ENCODE measurements at regions not wholly inside any gene's neighbourhood (a gene's known extent, or its start where the extent isn't known, plus 50 kb on each side); places are given as distances from the start of the nearest gene placed in this dataset.

DNA sequence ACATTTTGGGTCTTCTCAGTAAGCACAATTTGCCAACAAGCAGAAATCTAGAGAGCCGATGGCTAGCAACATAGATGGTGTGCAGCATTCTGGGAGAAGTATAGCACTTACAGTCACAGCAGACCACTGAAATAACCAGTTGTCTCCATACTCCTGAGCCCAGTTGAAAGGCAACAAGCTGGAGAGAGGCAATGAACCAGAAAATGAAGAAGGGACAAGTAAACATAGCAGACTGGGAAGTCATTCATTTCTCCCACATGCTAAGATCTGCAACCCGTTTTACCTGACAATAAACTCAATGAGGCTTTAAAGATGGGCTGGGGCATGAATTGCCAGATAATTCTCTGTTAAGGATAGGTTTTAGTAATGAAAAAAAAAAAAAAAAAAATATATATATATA lies 575.6 kb upstream of the GRAMD2B start:
- H3K4me3 ChIP-seq (ENCODE audit: low read depth, low read length): no peak overlapping the region
- no peaks in the 10 kb centered on the region for H3K4me1 ChIP-seq
- TF ChIP-seq, protein P1, sequence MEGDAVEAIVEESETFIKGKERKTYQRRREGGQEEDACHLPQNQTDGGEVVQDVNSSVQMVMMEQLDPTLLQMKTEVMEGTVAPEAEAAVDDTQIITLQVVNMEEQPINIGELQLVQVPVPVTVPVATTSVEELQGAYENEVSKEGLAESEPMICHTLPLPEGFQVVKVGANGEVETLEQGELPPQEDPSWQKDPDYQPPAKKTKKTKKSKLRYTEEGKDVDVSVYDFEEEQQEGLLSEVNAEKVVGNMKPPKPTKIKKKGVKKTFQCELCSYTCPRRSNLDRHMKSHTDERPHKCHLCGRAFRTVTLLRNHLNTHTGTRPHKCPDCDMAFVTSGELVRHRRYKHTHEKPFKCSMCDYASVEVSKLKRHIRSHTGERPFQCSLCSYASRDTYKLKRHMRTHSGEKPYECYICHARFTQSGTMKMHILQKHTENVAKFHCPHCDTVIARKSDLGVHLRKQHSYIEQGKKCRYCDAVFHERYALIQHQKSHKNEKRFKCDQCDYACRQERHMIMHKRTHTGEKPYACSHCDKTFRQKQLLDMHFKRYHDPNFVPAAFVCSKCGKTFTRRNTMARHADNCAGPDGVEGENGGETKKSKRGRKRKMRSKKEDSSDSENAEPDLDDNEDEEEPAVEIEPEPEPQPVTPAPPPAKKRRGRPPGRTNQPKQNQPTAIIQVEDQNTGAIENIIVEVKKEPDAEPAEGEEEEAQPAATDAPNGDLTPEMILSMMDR (IDR thresholded peaks at IDR 0.05; ENCODE audit: low read depth, low read length): no peak
- H3K36me3 ChIP-seq: no peaks in the 10 kb centered on the region
- no peaks in the 10 kb centered on the region; the same call in 1 of the 2 replicates for H3K9me3 ChIP-seq
- no peak for DNase-seq
- H3K27me3 ChIP-seq: no peaks in the 10 kb centered on the region

DNA sequence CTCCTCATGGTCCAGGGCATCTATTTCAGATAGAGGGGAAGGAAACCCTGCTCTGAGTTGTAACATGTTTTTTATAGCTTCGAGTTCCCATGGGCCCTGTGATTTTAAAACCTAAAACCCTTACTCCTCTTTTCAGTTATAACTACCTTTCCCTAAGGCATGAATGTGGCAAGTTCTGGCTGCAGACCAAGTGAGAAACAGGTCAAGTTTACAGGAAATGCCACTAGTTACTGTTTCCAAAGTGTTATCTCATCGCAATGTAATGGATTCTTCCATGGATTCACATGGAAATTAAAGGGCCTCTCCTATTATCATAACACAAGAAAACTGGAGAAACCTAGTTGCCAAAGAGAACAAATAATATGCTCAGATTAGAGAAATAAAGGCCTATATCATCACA lies 574.5 kb upstream of the GRAMD2B start:
- no peak for DNase-seq
- no peaks in the 10 kb centered on the region; the same call in 1 of the 2 replicates for H3K9me3 ChIP-seq
- TF ChIP-seq, protein P1 (IDR thresholded peaks at IDR 0.05; ENCODE audit: low read depth, low read length): no peak

DNA sequence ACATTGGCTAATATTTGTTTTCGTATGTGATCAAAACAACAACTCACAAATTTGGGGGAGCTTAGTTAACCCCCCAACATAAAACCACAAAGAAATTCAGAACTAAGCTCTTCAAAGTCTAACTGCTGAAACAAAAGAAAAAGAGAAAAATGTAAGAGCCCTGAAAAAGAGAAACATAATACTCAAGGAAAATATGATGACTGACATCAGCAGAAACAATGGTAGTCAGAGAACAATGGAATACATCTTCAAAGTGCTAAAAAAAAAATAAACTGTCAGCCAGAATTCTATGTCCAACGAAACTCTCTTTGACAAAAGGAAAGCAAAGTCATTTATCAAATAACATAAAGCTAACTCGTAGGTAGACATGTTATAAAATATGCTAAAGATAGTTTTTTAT lies 566.3 kb upstream of the GRAMD2B start:
- Histone ChIP-seq H3K4me3 (ENCODE audit: low read depth, low read length) (no peak overlapping the region), H3K36me3 (no peaks in the 10 kb centered on the region), H3K4me1 (no peaks in the 10 kb centered on the region), H3K9me3 (no peaks in the 10 kb centered on the region), H3K27me3 (no peaks in the 10 kb centered on the region)
- no peak for DNase-seq
- TF ChIP-seq, protein P1 (IDR thresholded peaks at IDR 0.05; ENCODE audit: low read depth, low read length): no peak

More for the DNA sequence above, 574.5 kb upstream of the GRAMD2B start:
- Histone ChIP-seq H3K27me3 (no peaks in the 10 kb centered on the region), H3K4me1 (no peaks in the 10 kb centered on the region), H3K36me3 (no peaks in the 10 kb centered on the region), H3K4me3 (ENCODE audit: low read depth, low read length) (no peak overlapping the region)

DNA sequence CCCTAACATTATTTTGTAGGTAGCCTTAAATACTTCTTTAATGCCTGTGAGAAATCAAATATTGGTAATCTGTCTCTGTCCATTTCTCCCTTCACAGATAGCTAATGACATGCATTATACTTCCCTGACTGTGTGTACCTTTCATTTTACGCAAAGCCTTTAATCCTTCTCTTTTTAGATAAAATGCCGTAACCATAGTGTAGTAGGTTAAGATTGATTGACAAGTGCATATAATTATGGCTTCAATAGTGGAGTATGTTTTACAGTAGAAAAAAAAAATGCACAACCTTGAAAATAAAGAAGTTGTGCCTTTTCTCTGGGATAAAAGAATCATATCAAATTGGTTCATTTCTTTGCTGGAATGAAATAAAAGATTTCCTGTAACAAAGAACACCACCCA lies 559.6 kb upstream of the GRAMD2B start:
- Histone ChIP-seq H3K36me3 (no peaks in the 10 kb centered on the region), H3K4me1 (peaks cover 17% of the 10 kb centered on the region), H3K9me3 (no peaks in the 10 kb centered on the region), H3K27me3 (no peaks in the 10 kb centered on the region), H3K4me3 (ENCODE audit: low read depth, low read length) (no peak overlapping the region)
- TF ChIP-seq, protein P1 (IDR thresholded peaks at IDR 0.05; ENCODE audit: low read depth, low read length): no peak
- no peak for DNase-seq

DNA sequence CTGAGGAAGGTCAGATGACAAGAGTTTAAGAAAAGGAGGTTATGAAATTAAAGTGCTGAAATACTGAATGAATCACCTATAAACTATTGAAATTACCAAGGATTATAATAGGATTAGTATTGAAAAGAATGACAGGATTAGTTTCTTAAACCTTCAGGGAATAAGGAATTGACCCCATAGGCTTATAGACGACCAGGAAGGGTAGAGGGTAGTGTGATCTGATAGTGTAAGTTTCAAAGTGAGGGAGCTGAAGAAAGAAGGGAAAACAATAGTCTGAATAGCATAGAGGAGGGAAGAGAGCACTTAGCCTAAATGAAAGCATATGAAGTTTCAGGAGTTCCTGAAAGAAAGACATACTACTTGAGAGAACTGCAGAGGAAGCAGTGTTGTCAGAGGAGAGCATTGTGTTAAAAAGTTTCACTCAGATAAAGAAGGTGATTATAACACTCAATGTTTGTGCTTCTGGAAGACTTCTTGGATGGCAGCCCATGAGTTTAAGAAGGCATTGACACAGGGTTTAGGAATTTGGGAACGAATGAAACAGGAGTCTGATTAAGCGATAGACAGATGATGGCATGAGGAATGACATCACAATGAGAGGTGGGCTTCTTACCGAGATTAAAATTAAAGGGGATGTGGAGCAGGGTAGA lies 557.9 kb upstream of the GRAMD2B start:
- TF ChIP-seq, protein P1 (IDR thresholded peaks at IDR 0.05; ENCODE audit: low read depth, low read length): no peak
- Histone ChIP-seq H3K27me3 (no peaks in the 10 kb centered on the region), H3K9me3 (no peaks in the 10 kb centered on the region), H3K4me3 (ENCODE audit: low read depth, low read length) (no peak overlapping the region), H3K36me3 (no peaks in the 10 kb centered on the region), H3K4me1 (peaks cover 26% of the 10 kb centered on the region)
- DNase-seq: no peak

DNA sequence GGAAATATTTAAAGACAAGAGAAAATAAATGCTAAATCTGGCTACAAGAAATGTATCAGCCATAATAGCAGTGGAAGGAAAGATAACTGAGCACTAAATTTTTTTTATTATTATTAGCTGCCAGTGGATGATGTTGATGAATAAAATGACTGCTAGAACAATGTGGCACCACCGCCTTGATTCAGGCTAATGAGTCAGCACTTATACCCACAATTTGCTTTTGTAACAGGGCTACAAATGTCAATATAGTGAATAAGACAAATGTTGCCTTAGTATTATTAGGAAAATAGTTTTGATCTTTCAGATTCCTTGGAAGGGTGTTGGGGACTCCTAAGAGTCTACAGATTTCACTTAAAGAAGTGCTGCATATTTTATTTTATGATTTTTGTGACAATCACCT lies 555.2 kb upstream of the GRAMD2B start:
- TF ChIP-seq, protein P1 (IDR thresholded peaks at IDR 0.05; ENCODE audit: low read depth, low read length): no peak

More for the DNA sequence above, 555.2 kb upstream of the GRAMD2B start:
- Histone ChIP-seq H3K27me3 (no peaks in the 10 kb centered on the region), H3K9me3 (no peaks in the 10 kb centered on the region), H3K4me1 (peaks cover 31% of the 10 kb centered on the region), H3K4me3 (ENCODE audit: low read depth, low read length) (no peak overlapping the region), H3K36me3 (no peaks in the 10 kb centered on the region)
- DNase-seq: no peak
